Heart left ventricle (tissue), 16 donors: ENCODE measurements at regions not wholly inside any gene's neighbourhood (a gene's known extent, or its start where the extent isn't known, plus 50 kb on each side); places are given as distances from the start of the nearest gene placed in this dataset.

ENCODE experiments used
- ATAC-seq, 4 donors: fragments of 200-7000 bp; cut with Tn5 transposase; one replicate each; pipeline ENCODE4 v1.9.1; 2020 to 2022; ENCODE audit warnings: moderate library complexity in 4 of 4, mild to moderate bottlenecking in 3 of 4, moderate number of reproducible peaks in 1 of 4
- DNase-seq, 5 donors: peaks; one replicate each; pipeline ENCODE4 v3.0.0-alpha.2; 2020
- H3K27ac ChIP-seq, 12 donors: fragments of 200-600 bp; sonication (generic) in 4 of 12; one replicate each; pipeline versions ENCODE4 v1.5.0 to v1.8.0; 2016 to 2022; ENCODE audit warnings: mild to moderate bottlenecking in 2 of 12
- H3K27me3 ChIP-seq, 9 donors: fragments of 200-600 bp; sonication (generic) in 2 of 9; one replicate each; pipeline versions ENCODE4 v1.5.1 to v1.8.0; 2016 to 2022; ENCODE audit warnings: mild to moderate bottlenecking in 3 of 9
- H3K36me3 ChIP-seq, 9 donors: fragments of 200-600 bp; sonication (generic) in 2 of 9; one replicate each; pipeline versions ENCODE4 v1.5.0 to v1.8.0; 2018 to 2022; ENCODE audit warnings: mild to moderate bottlenecking in 2 of 9
- H3K4me1 ChIP-seq, 12 donors: fragments of 200-600 bp; sonication (generic) in 4 of 12; one replicate each; pipeline versions ENCODE4 v1.5.0 to v1.8.0; 2016 to 2022; ENCODE audit warnings: mild to moderate bottlenecking in 3 of 12
- H3K4me3 ChIP-seq, 12 donors: fragments of 200-600 bp; sonication (generic) in 4 of 12; one replicate each; pipeline versions ENCODE4 v1.5.0 to v1.8.0; 2017 to 2022; ENCODE audit warnings: mild to moderate bottlenecking in 9 of 12, moderate library complexity in 4 of 12
- H3K9me3 ChIP-seq, 12 donors: fragments of 200-600 bp; sonication (generic) in 4 of 12; one replicate each; pipeline versions ENCODE4 v1.5.0 to v1.8.0; 2016 to 2022; ENCODE audit warnings: mild to moderate bottlenecking in 1 of 12
- POLR2A ChIP-seq, 2 donors: fragments of 450-650 bp; IDR thresholded peaks; one replicate each; pipeline ENCODE4 v1.6.1; 2017; ENCODE audit warnings: antibody characterized with exemption in 2 of 2, mild to moderate bottlenecking in 2 of 2, moderate library complexity in 2 of 2
- WGBS, 4 donors: extraction: QIAGEN DNeasy Blood & Tissue Kit in 2 of 4; methylation state at CpG; one replicate each; pipeline versions ENCODE4 v1.1.5 to v1.1.7; 2013 to 2018; 5-methylcytosine and 5-hydroxymethylcytosine counted together
- intact Hi-C, 10 donors: fragments of 100-400 bp; cut with DNase I; formaldehyde crosslinking; loops; one replicate each; pipeline versions ENCODE4 v1.11.1 to v1.14.2; 2022
- TF ChIP-seq, protein P1 (sequence below), 12 donors: fragments of 200-600 bp; sonication (generic) in 4 of 12; IDR thresholded peaks; one replicate each; pipeline versions ENCODE4 v1.5.0 to v1.8.0; 2018 to 2022; ENCODE audit warnings: antibody characterized with exemption in 12 of 12, mild to moderate bottlenecking in 5 of 12
- donor health status: ischemic (EF 13 %, LVEDD 7.1; RV severe dilation, severe dysfunction).
- donor health status: healthy with polysubstance abuse.
- donor health status: DM: no; HTN: yes; CAD: no.
- donor health status: DM: no; HTN: no; CAD: no.
- donor health status: ischemic (EF 25% LVEDD 6.9; RV normal size, moderate dysfunction).
- donor health status: ischemic (EF 25% LVEDD 5.7; RV mildly dilated, moderate dysfunction).
- donor health status: healthy.
- donor health status: DM: yes; HTN: yes; CAD: no.
- donor health status: ischemic (EF 35%, LVEDD 5.7; RV mildly dilated, moderate dysfunction).
- donor health status: nonischemic (EF 11% LVEDD 7.7; RV severe dilation, severe dysfunction).
- donor health status: DM: yes; HTN: yes; CAD: no.
- donor health status: PGD.
- donor health status: ischemic (EF 29% LVEDD 5.4; RV normal size, mild dysfunction).
- donor health status: nonischemic (EF 23%, LVEDD 6.1; RV moderate dilation, normal function).

- intact Hi-C loops: no loop called here
- DNase-seq: no peak
- no peak for ATAC-seq
- no peaks in the 10 kb centered on the region for H3K9me3 ChIP-seq
- peaks cover 0 to 8% (median 0%) of the 10 kb centered on the region in 9 donors for H3K27me3 ChIP-seq
- H3K4me3 ChIP-seq: no peak overlapping the region
- no peak overlapping the region for H3K27ac ChIP-seq
- peaks cover 0 to 27% (median 0%) of the 10 kb centered on the region in 12 donors for H3K4me1 ChIP-seq
- 84 to 89% (median 89%) methylated on average over 7 of the region's 7 CpGs for WGBS, 4 donors
- no peaks in the 10 kb centered on the region for H3K36me3 ChIP-seq
- no peak for TF ChIP-seq POLR2A (IDR thresholded peaks at IDR 0.05)
Observed at GRCh38 chr1:29983321-29983720, 740.1 kb downstream of the MATN1 start.

GRCh38 chr1:29981586-29982239, 741.7 kb downstream of the MATN1 start:
- WGBS, 4 donors: 82 to 91% (median 86%) methylated on average over 5 of the region's 5 CpGs
- Histone ChIP-seq H3K27me3 (peaks cover 0 to 8% (median 0%) of the 10 kb centered on the region in 9 donors), H3K36me3 (no peaks in the 10 kb centered on the region), H3K9me3 (peaks cover 0 to 9% (median 0%) of the 10 kb centered on the region in 12 donors), H3K27ac (no peak overlapping the region), H3K4me1 (peaks cover 0 to 26% (median 0%) of the 10 kb centered on the region in 12 donors), H3K4me3 (no peak overlapping the region)
- ATAC-seq (no peak), DNase-seq (no peak)
- TF ChIP-seq POLR2A (IDR thresholded peaks at IDR 0.05): no peak
- TF ChIP-seq, protein P1, sequence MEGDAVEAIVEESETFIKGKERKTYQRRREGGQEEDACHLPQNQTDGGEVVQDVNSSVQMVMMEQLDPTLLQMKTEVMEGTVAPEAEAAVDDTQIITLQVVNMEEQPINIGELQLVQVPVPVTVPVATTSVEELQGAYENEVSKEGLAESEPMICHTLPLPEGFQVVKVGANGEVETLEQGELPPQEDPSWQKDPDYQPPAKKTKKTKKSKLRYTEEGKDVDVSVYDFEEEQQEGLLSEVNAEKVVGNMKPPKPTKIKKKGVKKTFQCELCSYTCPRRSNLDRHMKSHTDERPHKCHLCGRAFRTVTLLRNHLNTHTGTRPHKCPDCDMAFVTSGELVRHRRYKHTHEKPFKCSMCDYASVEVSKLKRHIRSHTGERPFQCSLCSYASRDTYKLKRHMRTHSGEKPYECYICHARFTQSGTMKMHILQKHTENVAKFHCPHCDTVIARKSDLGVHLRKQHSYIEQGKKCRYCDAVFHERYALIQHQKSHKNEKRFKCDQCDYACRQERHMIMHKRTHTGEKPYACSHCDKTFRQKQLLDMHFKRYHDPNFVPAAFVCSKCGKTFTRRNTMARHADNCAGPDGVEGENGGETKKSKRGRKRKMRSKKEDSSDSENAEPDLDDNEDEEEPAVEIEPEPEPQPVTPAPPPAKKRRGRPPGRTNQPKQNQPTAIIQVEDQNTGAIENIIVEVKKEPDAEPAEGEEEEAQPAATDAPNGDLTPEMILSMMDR (IDR thresholded peaks at IDR 0.05): no peak
- intact Hi-C loops: no loop called here

DNA sequence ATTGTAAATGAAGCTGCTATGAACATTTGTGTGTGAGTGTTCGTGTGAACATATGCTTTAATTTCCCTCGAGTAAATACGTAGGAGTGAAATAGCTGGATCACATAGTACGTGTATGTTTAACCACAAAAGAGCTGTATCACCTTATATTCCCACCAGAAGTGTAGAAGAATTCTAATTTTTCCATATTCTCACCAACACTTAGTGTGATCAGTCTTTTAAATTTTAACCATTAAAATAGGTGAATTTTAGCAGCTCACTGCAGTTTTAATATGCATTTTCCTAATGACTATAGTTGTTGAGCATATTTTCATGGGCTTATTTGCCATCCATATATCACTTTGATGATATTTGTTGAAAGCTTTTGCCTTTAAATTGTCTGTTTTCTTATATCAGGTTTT, 741.2 kb downstream of the PTPRU start:
- no peak for DNase-seq
- Histone ChIP-seq H3K27ac (no peak overlapping the region), H3K36me3 (no peaks in the 10 kb centered on the region), H3K9me3 (peaks cover 0 to 9% (median 0%) of the 10 kb centered on the region in 12 donors), H3K27me3 (peaks cover 0 to 8% (median 0%) of the 10 kb centered on the region in 9 donors), H3K4me1 (no peaks in the 10 kb centered on the region), H3K4me3 (no peak overlapping the region)
- TF ChIP-seq, protein P1 (IDR thresholded peaks at IDR 0.05): no peak
- TF ChIP-seq POLR2A (IDR thresholded peaks at IDR 0.05): no peak
- 61 to 73% (median 66%) methylated on average over 4 of the region's 4 CpGs for WGBS, 4 donors
- intact Hi-C loops: no loop called here
- ATAC-seq: no peak

DNA sequence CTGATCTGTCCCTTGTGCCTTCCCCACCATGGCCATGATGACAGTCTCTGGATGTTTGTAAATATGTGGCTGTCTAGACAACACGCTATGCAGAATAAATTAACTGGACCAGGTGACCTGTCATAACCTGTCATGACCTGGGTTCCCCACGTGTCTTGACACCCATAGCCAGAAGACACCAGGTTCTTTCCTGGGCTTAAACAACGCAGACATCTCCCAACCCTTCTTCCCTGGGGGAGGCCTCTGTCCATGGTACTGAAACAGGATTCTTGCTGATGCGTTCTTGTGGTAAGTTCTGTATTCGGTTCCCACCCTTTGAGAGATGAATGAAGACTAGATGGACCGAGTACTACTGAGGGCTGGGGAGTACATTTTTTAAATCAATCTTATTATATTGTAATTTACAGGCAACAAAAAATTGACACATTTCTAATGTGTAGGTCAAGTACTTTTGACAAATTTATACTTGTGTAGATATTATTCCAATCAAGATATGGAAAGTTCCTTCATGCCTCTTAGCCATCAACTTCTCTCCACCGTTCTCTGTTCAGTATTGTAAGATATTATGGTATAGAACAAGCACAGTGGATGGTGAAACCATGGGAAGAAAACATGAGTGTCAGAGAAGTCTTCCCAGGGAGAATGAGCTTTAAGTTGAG, 738.8 kb downstream of the PTPRU start:
- intact Hi-C loops: no loop called here
- TF ChIP-seq POLR2A (IDR thresholded peaks at IDR 0.05): no peak
- TF ChIP-seq, protein P1 (IDR thresholded peaks at IDR 0.05): no peak
- Histone ChIP-seq H3K4me3 (no peak overlapping the region), H3K4me1 (no peaks in the 10 kb centered on the region), H3K9me3 (peaks cover 0 to 9% (median 0%) of the 10 kb centered on the region in 12 donors), H3K27ac (no peak overlapping the region), H3K27me3 (peaks cover 0 to 7% (median 0%) of the 10 kb centered on the region in 9 donors), H3K36me3 (no peaks in the 10 kb centered on the region)
- DNase-seq: no peak
- WGBS, 4 donors: 22 to 27% (median 25%) methylated on average over 7 of the region's 7 CpGs
- ATAC-seq: peak in 1 of 4 donors; percentile 45
